ENCODE measurements at regions not wholly inside any gene's neighbourhood (a gene's known extent, or its start where the extent isn't known, plus 50 kb on each side); places are given as distances from the start of the nearest gene placed in this dataset.

DNA sequence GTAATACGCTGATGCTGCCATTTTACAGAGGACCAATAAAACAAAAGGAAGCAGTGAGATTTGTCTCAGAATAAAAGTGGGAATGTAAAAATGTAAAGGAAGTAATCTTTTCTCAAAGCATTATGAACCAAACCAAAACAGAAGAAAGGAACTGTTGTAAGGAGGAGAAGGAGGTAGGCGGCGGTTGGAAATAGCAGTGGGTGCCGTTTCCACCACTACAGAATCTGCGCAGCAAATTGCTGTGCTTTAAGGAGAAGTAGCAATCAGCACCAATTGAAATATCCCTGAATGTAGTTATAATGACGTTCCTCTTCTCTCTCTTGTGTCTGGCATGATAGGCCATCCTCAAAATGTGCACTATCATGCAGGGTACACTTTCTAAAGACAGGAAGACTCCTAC is 455.1 kb upstream of the TLE4 start:
- H3K4me1 ChIP-seq (ENCODE audit: low read length) = no peaks in the 10 kb centered on the region
- no peaks in the 10 kb centered on the region for H3K36me3 ChIP-seq (replicated peaks; ENCODE audit: insufficient read depth, low read length)
- no peak overlapping the region for H3K9ac ChIP-seq (ENCODE audit: low read length)
- no peaks in the 10 kb centered on the region for H4K20me1 ChIP-seq (ENCODE audit: insufficient read depth, low read length)
- no peak overlapping the region for H3K27ac ChIP-seq (ENCODE audit: low read length)
- H3K4me2 ChIP-seq (ENCODE audit: low read depth, low read length) = no peak overlapping the region
- H3K79me2 ChIP-seq (ENCODE audit: low read length) = no peaks in the 10 kb centered on the region
- TF ChIP-seq, protein P1, sequence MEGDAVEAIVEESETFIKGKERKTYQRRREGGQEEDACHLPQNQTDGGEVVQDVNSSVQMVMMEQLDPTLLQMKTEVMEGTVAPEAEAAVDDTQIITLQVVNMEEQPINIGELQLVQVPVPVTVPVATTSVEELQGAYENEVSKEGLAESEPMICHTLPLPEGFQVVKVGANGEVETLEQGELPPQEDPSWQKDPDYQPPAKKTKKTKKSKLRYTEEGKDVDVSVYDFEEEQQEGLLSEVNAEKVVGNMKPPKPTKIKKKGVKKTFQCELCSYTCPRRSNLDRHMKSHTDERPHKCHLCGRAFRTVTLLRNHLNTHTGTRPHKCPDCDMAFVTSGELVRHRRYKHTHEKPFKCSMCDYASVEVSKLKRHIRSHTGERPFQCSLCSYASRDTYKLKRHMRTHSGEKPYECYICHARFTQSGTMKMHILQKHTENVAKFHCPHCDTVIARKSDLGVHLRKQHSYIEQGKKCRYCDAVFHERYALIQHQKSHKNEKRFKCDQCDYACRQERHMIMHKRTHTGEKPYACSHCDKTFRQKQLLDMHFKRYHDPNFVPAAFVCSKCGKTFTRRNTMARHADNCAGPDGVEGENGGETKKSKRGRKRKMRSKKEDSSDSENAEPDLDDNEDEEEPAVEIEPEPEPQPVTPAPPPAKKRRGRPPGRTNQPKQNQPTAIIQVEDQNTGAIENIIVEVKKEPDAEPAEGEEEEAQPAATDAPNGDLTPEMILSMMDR (IDR thresholded peaks at IDR 0.05; ENCODE audit: low read length) = no peak
- no peak for DNase-seq
- no peaks in the 10 kb centered on the region for H3K9me2 ChIP-seq (replicated peaks; ENCODE audit: insufficient read depth, low read length)
- H3F3A ChIP-seq (ENCODE audit: insufficient read depth, low read length) = no peaks in the 10 kb centered on the region
- H3K27me3 ChIP-seq (replicated peaks; ENCODE audit: insufficient read depth, low read length) = no peaks in the 10 kb centered on the region
- H2AFZ ChIP-seq (ENCODE audit: low read length) = no peak overlapping the region
- H3K9me3 ChIP-seq (replicated peaks; ENCODE audit: insufficient read depth, low read length) = no peaks in the 10 kb centered on the region
- H3K4me3 ChIP-seq (ENCODE audit: low read length) = no peak overlapping the region

DNA sequence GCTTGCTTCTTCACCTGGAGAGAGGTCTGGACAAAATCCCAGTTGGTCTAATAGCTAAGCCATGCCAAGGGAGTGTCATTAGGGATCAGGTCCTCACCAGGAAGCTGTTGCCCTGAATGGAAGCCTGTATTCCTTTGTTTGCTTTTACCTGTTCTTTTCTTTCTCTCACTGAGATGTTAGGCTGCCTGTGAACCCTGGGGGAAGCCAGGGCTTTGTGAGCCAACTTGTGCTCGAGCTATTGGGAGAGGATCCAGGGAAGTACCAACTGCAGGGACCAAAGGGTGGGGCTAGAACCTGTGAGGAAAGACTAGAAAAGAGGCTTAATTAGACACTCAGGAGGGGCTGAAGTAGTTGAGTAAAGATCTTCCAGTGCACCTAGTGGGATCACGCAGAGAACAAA is 451.2 kb upstream of the TLE4 start:
- Histone ChIP-seq H3K4me3 (ENCODE audit: low read length) (no peak overlapping the region), H3K36me3 (replicated peaks; ENCODE audit: insufficient read depth, low read length) (no peaks in the 10 kb centered on the region), H3K27me3 (replicated peaks; ENCODE audit: insufficient read depth, low read length) (no peaks in the 10 kb centered on the region), H3K27ac (ENCODE audit: low read length) (no peak overlapping the region), H2AFZ (ENCODE audit: low read length) (no peak overlapping the region), H3K4me2 (ENCODE audit: low read depth, low read length) (no peak overlapping the region), H3K9me3 (replicated peaks; ENCODE audit: insufficient read depth, low read length) (no peaks in the 10 kb centered on the region), H3K79me2 (ENCODE audit: low read length) (no peaks in the 10 kb centered on the region), H3K4me1 (ENCODE audit: low read length) (no peaks in the 10 kb centered on the region), H3K9me2 (replicated peaks; ENCODE audit: insufficient read depth, low read length) (no peaks in the 10 kb centered on the region), H3K9ac (ENCODE audit: low read length) (no peak overlapping the region), H3F3A (ENCODE audit: insufficient read depth, low read length) (no peaks in the 10 kb centered on the region), H4K20me1 (ENCODE audit: insufficient read depth, low read length) (no peaks in the 10 kb centered on the region)
- TF ChIP-seq EZH2 (optimal IDR thresholded peaks at IDR 0.05; ENCODE audit: low read depth, low read length) (no peak), EZH2phosphoT487 (IDR thresholded peaks at IDR 0.05; ENCODE audit: low read length) (no peak)
- TF ChIP-seq, protein P1 (IDR thresholded peaks at IDR 0.05; ENCODE audit: low read length) = no peak
- no peak for DNase-seq

DNA sequence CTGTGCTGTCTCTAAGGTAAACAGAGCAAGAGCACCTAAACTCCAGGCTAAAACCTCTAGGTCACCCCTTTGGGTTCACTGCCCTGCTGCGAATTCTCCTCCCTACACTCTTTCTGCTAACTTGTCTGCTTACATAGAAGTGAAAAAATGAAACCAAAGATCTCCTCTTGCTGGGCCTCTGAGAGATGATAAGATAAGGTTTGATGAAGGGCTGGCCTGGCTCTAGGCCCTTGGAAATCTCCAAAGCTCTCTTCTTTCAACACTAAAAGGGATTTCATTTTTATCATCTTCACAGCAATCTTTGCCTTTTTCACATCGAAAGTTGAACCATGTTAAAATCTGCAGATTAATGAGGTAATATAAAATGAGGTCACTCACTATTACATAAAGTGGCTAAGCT is 450.8 kb upstream of the TLE4 start:
- Histone ChIP-seq H3K4me2 (ENCODE audit: low read depth, low read length) (no peak overlapping the region), H3F3A (ENCODE audit: insufficient read depth, low read length) (no peaks in the 10 kb centered on the region), H3K4me1 (ENCODE audit: low read length) (no peaks in the 10 kb centered on the region), H3K27ac (ENCODE audit: low read length) (no peak overlapping the region), H2AFZ (ENCODE audit: low read length) (no peak overlapping the region), H3K9me3 (replicated peaks; ENCODE audit: insufficient read depth, low read length) (no peaks in the 10 kb centered on the region), H3K36me3 (replicated peaks; ENCODE audit: insufficient read depth, low read length) (no peaks in the 10 kb centered on the region), H4K20me1 (ENCODE audit: insufficient read depth, low read length) (no peaks in the 10 kb centered on the region), H3K9me2 (replicated peaks; ENCODE audit: insufficient read depth, low read length) (no peaks in the 10 kb centered on the region), H3K4me3 (ENCODE audit: low read length) (no peak overlapping the region), H3K27me3 (replicated peaks; ENCODE audit: insufficient read depth, low read length) (no peaks in the 10 kb centered on the region), H3K9ac (ENCODE audit: low read length) (no peak overlapping the region), H3K79me2 (ENCODE audit: low read length) (no peaks in the 10 kb centered on the region)
- DNase-seq = no peak
- TF ChIP-seq EZH2 (optimal IDR thresholded peaks at IDR 0.05; ENCODE audit: low read depth, low read length) = no peak
- no peak for TF ChIP-seq EZH2phosphoT487 (IDR thresholded peaks at IDR 0.05; ENCODE audit: low read length)
- TF ChIP-seq, protein P1 (IDR thresholded peaks at IDR 0.05; ENCODE audit: low read length) = no peak

DNA sequence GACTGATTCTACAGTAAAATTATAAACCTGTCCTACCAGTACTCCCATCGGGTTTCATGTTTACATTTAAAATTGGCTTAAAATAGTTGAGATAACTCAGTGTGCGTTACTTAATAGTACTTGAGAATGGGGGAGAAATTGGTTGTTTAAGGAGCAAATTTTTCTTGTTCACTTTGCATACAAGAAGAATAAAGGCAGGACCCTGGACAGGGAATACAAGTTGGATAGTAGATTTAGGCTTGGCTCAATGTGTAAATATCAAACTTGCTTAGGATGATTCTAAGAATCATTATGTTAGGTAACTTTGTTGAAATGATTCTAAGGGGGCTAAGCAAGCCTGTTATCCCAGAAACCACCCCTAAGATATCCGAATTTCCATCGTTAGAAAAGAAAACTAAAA is 448.4 kb upstream of the TLE4 start:
- Histone ChIP-seq H3K36me3 (replicated peaks; ENCODE audit: insufficient read depth, low read length) (no peaks in the 10 kb centered on the region), H3K4me1 (ENCODE audit: low read length) (no peaks in the 10 kb centered on the region), H3K79me2 (ENCODE audit: low read length) (no peaks in the 10 kb centered on the region), H2AFZ (ENCODE audit: low read length) (no peak overlapping the region), H3K9me2 (replicated peaks; ENCODE audit: insufficient read depth, low read length) (no peaks in the 10 kb centered on the region), H4K20me1 (ENCODE audit: insufficient read depth, low read length) (no peaks in the 10 kb centered on the region), H3K27ac (ENCODE audit: low read length) (no peak overlapping the region), H3K27me3 (replicated peaks; ENCODE audit: insufficient read depth, low read length) (no peaks in the 10 kb centered on the region), H3F3A (ENCODE audit: insufficient read depth, low read length) (no peaks in the 10 kb centered on the region), H3K9me3 (replicated peaks; ENCODE audit: insufficient read depth, low read length) (no peaks in the 10 kb centered on the region), H3K4me2 (ENCODE audit: low read depth, low read length) (no peak overlapping the region), H3K9ac (ENCODE audit: low read length) (no peak overlapping the region), H3K4me3 (ENCODE audit: low read length) (no peak overlapping the region)
- TF ChIP-seq EZH2phosphoT487 (IDR thresholded peaks at IDR 0.05; ENCODE audit: low read length) (no peak), EZH2 (optimal IDR thresholded peaks at IDR 0.05; ENCODE audit: low read depth, low read length) (no peak)
- TF ChIP-seq, protein P1 (IDR thresholded peaks at IDR 0.05; ENCODE audit: low read length) = no peak
- DNase-seq = no peak
